Ascending aorta (tissue), 2 donors: ENCODE measurements at regions not wholly inside any gene's neighbourhood (a gene's known extent, or its start where the extent isn't known, plus 50 kb on each side); places are given as distances from the start of the nearest gene placed in this dataset.

Experiments used
- DNase-seq, 2 donors: peaks; one replicate each; pipeline ENCODE4 v3.0.0-alpha.2; 2019; ENCODE audit warnings: low spot score in 2 of 2
- H3K27ac ChIP-seq, 2 donors: fragments of 200-600 bp; sonication (generic); one replicate each; pipeline ENCODE4 v1.5.1; 2016 to 2017; ENCODE audit warnings: mild to moderate bottlenecking in 1 of 2
- H3K27me3 ChIP-seq: fragments of 200-600 bp; sonication (generic); one replicate; pipeline ENCODE4 v1.5.1; 2017
- H3K36me3 ChIP-seq, 2 donors: fragments of 200-600 bp; sonication (generic); one replicate each; pipeline ENCODE4 v1.5.1; 2016
- H3K4me1 ChIP-seq, 2 donors: fragments of 200-600 bp; sonication (generic); one replicate each; pipeline ENCODE4 v1.5.1; 2016 to 2017; ENCODE audit warnings: mild to moderate bottlenecking in 1 of 2
- H3K4me3 ChIP-seq, 2 donors: fragments of 200-600 bp; sonication (generic); one replicate each; pipeline ENCODE4 v1.5.1; 2016 to 2017; ENCODE audit warnings: mild to moderate bottlenecking in 1 of 2
- H3K9me3 ChIP-seq, 2 donors: fragments of 200-600 bp; sonication (generic); one replicate each; pipeline ENCODE4 v1.5.1; 2016
- CTCF ChIP-seq, 3 experiments: fragments of 200-600 bp in 2 of 3; fragments of 450-650 bp in 1 of 3; sonication (generic) in 2 of 3; IDR thresholded peaks; one replicate each; pipeline ENCODE4 v1.5.1; 2016 to 2019; ENCODE audit warnings: antibody characterized with exemption in 3 of 3, mild to moderate bottlenecking in 1 of 3, moderate library complexity in 1 of 3
- intact Hi-C: fragments of 100-400 bp; cut with DNase I; formaldehyde crosslinking; loops from one replicate; pipeline ENCODE4 v1.15.1; 2023

- TF ChIP-seq CTCF (IDR thresholded peaks at IDR 0.05): no peak
- H3K27me3 ChIP-seq: no peaks in the 10 kb centered on the region
- DNase-seq: no peak
- intact Hi-C loops: no loop called here
- H3K27ac ChIP-seq: no peak overlapping the region
- H3K9me3 ChIP-seq: no peaks in the 10 kb centered on the region
- H3K4me3 ChIP-seq: no peak overlapping the region
- H3K4me1 ChIP-seq: no peaks in the 10 kb centered on the region
- H3K36me3 ChIP-seq: no peaks in the 10 kb centered on the region
Observed at GRCh38 chr3:68162644-68163043, 508.2 kb upstream of the SUCLG2 start.

GRCh38 chr3:68151359-68151758 is 496.9 kb upstream of the SUCLG2 start:
- DNase-seq: no peak
- no peak overlapping the region for H3K4me3 ChIP-seq
- intact Hi-C loops: no loop called here
- H3K27me3 ChIP-seq: no peaks in the 10 kb centered on the region
- no peaks in the 10 kb centered on the region for H3K36me3 ChIP-seq
- no peaks in the 10 kb centered on the region for H3K4me1 ChIP-seq
- no peaks in the 10 kb centered on the region for H3K9me3 ChIP-seq
- no peak overlapping the region for H3K27ac ChIP-seq
- no peak for TF ChIP-seq CTCF (IDR thresholded peaks at IDR 0.05)

GRCh38 chr3:68148447-68148846 is 494.0 kb upstream of the SUCLG2 start:
- Histone ChIP-seq H3K27me3 (no peaks in the 10 kb centered on the region), H3K27ac (no peak overlapping the region), H3K4me1 (no peaks in the 10 kb centered on the region), H3K36me3 (no peaks in the 10 kb centered on the region), H3K4me3 (no peak overlapping the region), H3K9me3 (no peaks in the 10 kb centered on the region)
- TF ChIP-seq CTCF (IDR thresholded peaks at IDR 0.05): no peak
- DNase-seq: no peak
- intact Hi-C loops: no loop called here

GRCh38 chr3:68142441-68142840 is 488.0 kb upstream of the SUCLG2 start:
- no peak for DNase-seq
- Histone ChIP-seq H3K4me1 (no peaks in the 10 kb centered on the region), H3K27me3 (no peaks in the 10 kb centered on the region), H3K9me3 (no peaks in the 10 kb centered on the region), H3K36me3 (no peaks in the 10 kb centered on the region), H3K27ac (no peak overlapping the region), H3K4me3 (no peak overlapping the region)
- intact Hi-C loops: no loop called here
- TF ChIP-seq CTCF (IDR thresholded peaks at IDR 0.05): no peak

GRCh38 chr3:68139897-68140296 is 485.5 kb upstream of the SUCLG2 start:
- no peaks in the 10 kb centered on the region for H3K9me3 ChIP-seq
- no peaks in the 10 kb centered on the region for H3K36me3 ChIP-seq
- no peaks in the 10 kb centered on the region for H3K4me1 ChIP-seq
- H3K27me3 ChIP-seq: no peaks in the 10 kb centered on the region
- TF ChIP-seq CTCF (IDR thresholded peaks at IDR 0.05): no peak
- intact Hi-C loops: no loop called here
- no peak overlapping the region for H3K4me3 ChIP-seq
- no peak for DNase-seq
- H3K27ac ChIP-seq: no peak overlapping the region

GRCh38 chr3:68136411-68136810 is 482.0 kb upstream of the SUCLG2 start:
- Histone ChIP-seq H3K4me1 (no peaks in the 10 kb centered on the region), H3K4me3 (no peak overlapping the region), H3K27me3 (no peaks in the 10 kb centered on the region), H3K36me3 (no peaks in the 10 kb centered on the region), H3K27ac (no peak overlapping the region), H3K9me3 (no peaks in the 10 kb centered on the region)
- intact Hi-C loops: no loop called here
- TF ChIP-seq CTCF (IDR thresholded peaks at IDR 0.05): no peak
- DNase-seq: no peak
